Liver (tissue), 3 donors: ENCODE measurements at regions not wholly inside any gene's neighbourhood (a gene's known extent, or its start where the extent isn't known, plus 50 kb on each side); places are given as distances from the start of the nearest gene placed in this dataset.

Experiments used
- CTCF ChIP-seq: fragments of 150-350 bp; IDR thresholded peaks from 2 replicates; pipeline ENCODE4 v1.5.1; 2017; ENCODE audit warnings: improper control_type of control experiment, low read depth, low read length; ENCODE audit not compliant: missing input control
- EGR1 ChIP-seq, 2 donors: IDR thresholded peaks; 2 replicates each; pipeline ENCODE4 v1.6.1; 2016 to 2018; ENCODE audit warnings: antibody characterized with exemption in 2 of 2, low read depth in 2 of 2
- FOXA1 ChIP-seq: IDR thresholded peaks from 2 replicates; pipeline ENCODE4 v1.6.1; 2016; ENCODE audit warnings: antibody characterized with exemption
- GABPA ChIP-seq, 2 donors: IDR thresholded peaks in 1 of 2; conservative IDR thresholded peaks in 1 of 2; 2 replicates each; pipeline ENCODE4 v1.6.1; 2016; ENCODE audit warnings: antibody characterized with exemption in 2 of 2, mild to moderate bottlenecking in 1 of 2, moderate library complexity in 1 of 2
- JUND ChIP-seq, 2 donors: IDR thresholded peaks; 2 replicates each; pipeline ENCODE4 v1.6.1; 2016; ENCODE audit warnings: antibody characterized with exemption in 2 of 2
- MAX ChIP-seq: IDR thresholded peaks from 2 replicates; pipeline ENCODE4 v1.6.1; 2016; ENCODE audit warnings: antibody characterized with exemption
- NR2F2 ChIP-seq: IDR thresholded peaks from 2 replicates; pipeline ENCODE4 v1.6.1; 2016; ENCODE audit warnings: antibody characterized with exemption
- RAD21 ChIP-seq, 2 donors: IDR thresholded peaks; 2 replicates each; pipeline ENCODE4 v1.6.1; 2016; ENCODE audit warnings: antibody characterized with exemption in 2 of 2, mild to moderate bottlenecking in 2 of 2
- RXRA ChIP-seq, 2 donors: IDR thresholded peaks; 2 replicates each; pipeline ENCODE4 v1.6.1; 2017 to 2018; ENCODE audit warnings: antibody characterized with exemption in 2 of 2, mild to moderate bottlenecking in 1 of 2
- SP1 ChIP-seq: IDR thresholded peaks from 2 replicates; pipeline ENCODE4 v1.6.1; 2018; ENCODE audit warnings: antibody characterized with exemption, mild to moderate bottlenecking
- TAF1 ChIP-seq: conservative IDR thresholded peaks from 2 replicates; pipeline ENCODE4 v1.6.1; 2016; ENCODE audit warnings: antibody characterized with exemption, mild to moderate bottlenecking
- YY1 ChIP-seq: IDR thresholded peaks from 2 replicates; pipeline ENCODE4 v1.6.1; 2016; ENCODE audit warnings: antibody characterized with exemption, mild to moderate bottlenecking
- ZBTB33 ChIP-seq: IDR thresholded peaks from 2 replicates; pipeline ENCODE4 v1.6.1; 2016; ENCODE audit warnings: antibody characterized with exemption
- TF ChIP-seq, protein P1 (sequence below): IDR thresholded peaks from 2 replicates; pipeline ENCODE4 v1.6.1; 2016; ENCODE audit warnings: antibody characterized with exemption, mild to moderate bottlenecking
- donor health status: healthy.
- donor health status: healthy.

- TF ChIP-seq CTCF (no peak), RXRA (IDR thresholded peaks at IDR 0.05) (no peak), YY1 (no peak), GABPA (IDR thresholded peaks at IDR 0.05 in 1 of 2, conservative IDR thresholded peaks at IDR 0.05 in 1 of 2) (no peak), TAF1 (no peak), MAX (no peak), RAD21 (IDR thresholded peaks at IDR 0.05) (no peak), SP1 (no peak), JUND (IDR thresholded peaks at IDR 0.05) (no peak), NR2F2 (no peak), ZBTB33 (no peak), FOXA1 (no peak), EGR1 (IDR thresholded peaks at IDR 0.05; ENCODE audit: low read depth in 2 of 2) (no peak)
- TF ChIP-seq, protein P1, sequence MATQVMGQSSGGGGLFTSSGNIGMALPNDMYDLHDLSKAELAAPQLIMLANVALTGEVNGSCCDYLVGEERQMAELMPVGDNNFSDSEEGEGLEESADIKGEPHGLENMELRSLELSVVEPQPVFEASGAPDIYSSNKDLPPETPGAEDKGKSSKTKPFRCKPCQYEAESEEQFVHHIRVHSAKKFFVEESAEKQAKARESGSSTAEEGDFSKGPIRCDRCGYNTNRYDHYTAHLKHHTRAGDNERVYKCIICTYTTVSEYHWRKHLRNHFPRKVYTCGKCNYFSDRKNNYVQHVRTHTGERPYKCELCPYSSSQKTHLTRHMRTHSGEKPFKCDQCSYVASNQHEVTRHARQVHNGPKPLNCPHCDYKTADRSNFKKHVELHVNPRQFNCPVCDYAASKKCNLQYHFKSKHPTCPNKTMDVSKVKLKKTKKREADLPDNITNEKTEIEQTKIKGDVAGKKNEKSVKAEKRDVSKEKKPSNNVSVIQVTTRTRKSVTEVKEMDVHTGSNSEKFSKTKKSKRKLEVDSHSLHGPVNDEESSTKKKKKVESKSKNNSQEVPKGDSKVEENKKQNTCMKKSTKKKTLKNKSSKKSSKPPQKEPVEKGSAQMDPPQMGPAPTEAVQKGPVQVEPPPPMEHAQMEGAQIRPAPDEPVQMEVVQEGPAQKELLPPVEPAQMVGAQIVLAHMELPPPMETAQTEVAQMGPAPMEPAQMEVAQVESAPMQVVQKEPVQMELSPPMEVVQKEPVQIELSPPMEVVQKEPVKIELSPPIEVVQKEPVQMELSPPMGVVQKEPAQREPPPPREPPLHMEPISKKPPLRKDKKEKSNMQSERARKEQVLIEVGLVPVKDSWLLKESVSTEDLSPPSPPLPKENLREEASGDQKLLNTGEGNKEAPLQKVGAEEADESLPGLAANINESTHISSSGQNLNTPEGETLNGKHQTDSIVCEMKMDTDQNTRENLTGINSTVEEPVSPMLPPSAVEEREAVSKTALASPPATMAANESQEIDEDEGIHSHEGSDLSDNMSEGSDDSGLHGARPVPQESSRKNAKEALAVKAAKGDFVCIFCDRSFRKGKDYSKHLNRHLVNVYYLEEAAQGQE = no peak
These were observed 94.0 kb downstream of the CAVIN4 start for GRCh38 chr9:100671898-100672297.
